ENCODE measurements at regions not wholly inside any gene's neighbourhood (a gene's known extent, or its start where the extent isn't known, plus 50 kb on each side); places are given as distances from the start of the nearest gene placed in this dataset.

DNA sequence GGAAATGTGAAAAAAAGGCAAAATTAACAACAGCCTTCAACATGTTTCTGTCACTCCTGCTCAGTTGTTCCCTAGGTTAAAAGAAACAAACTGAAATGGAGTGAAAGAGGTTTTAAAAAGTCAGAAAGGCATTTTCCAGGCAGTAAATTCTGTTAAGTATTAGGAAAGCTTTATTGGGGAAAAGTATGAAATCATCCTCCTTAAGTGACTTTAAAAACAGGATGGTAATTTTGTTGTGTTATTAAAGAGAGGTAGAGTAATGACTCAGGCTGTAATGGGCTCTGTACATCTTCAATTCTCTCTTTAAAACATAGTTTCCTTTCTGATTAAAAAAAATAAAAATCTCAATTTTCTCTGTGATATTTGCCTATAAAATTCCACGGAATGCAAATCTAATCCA, 81.1 kb downstream of the OTOL1 start:
- Histone ChIP-seq H3K9me3 (no peaks in the 10 kb centered on the region), H3K27me3 (no peaks in the 10 kb centered on the region), H3K4me1 (peaks cover 0 to 4% (median 0%) of the 10 kb centered on the region in 4 donors), H3K4me3 (no peak overlapping the region), H3K27ac (no peak overlapping the region), H3K36me3 (no peaks in the 10 kb centered on the region)
- WGBS, 2 donors: 82 to 89% methylated on average over 1 of the region's 1 CpG
- no peak for DNase-seq (ENCODE audit: low spot score in 2 of 2)
- no peak for TF ChIP-seq POLR2A (IDR thresholded peaks at IDR 0.05)
- TF ChIP-seq, protein P1, sequence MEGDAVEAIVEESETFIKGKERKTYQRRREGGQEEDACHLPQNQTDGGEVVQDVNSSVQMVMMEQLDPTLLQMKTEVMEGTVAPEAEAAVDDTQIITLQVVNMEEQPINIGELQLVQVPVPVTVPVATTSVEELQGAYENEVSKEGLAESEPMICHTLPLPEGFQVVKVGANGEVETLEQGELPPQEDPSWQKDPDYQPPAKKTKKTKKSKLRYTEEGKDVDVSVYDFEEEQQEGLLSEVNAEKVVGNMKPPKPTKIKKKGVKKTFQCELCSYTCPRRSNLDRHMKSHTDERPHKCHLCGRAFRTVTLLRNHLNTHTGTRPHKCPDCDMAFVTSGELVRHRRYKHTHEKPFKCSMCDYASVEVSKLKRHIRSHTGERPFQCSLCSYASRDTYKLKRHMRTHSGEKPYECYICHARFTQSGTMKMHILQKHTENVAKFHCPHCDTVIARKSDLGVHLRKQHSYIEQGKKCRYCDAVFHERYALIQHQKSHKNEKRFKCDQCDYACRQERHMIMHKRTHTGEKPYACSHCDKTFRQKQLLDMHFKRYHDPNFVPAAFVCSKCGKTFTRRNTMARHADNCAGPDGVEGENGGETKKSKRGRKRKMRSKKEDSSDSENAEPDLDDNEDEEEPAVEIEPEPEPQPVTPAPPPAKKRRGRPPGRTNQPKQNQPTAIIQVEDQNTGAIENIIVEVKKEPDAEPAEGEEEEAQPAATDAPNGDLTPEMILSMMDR (IDR thresholded peaks at IDR 0.05): no peak
- TF ChIP-seq EP300 (IDR thresholded peaks at IDR 0.05): no peak

DNA sequence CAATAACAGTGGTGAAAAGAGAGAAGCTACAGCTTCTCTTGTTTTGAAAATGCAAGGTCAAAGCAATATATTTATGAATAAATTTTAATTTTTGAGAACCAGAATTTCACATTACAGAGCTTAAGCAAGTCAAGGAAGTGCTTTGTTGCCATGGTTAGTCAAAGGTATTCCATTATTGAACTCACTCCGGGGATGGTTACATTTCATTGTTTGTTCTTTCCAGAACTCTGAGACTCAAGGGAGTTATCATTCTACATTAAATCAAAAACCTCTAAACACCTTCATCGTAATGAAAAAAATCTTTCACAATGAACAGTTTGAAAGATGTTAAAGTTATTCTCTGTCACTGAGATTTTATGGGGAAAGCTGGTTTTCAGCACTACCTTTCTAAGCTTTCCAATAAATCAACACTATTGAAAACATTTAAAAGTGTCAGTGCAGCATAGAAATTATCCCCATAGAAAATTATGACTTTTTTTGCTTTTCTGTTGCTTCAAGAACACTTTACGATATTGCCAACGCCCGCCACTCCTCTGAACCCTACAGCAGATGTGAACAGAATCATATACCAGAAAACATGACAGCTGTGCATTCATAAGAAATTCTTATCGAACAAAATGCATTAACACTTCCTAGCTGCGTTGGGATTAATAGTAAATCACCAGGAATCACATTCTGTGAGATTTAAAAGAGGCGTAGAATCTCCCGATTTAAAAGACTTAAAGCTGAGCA, 83.0 kb downstream of the OTOL1 start:
- Histone ChIP-seq H3K27ac (no peak overlapping the region), H3K36me3 (no peaks in the 10 kb centered on the region), H3K9me3 (no peaks in the 10 kb centered on the region), H3K4me3 (no peak overlapping the region), H3K27me3 (no peaks in the 10 kb centered on the region), H3K4me1 (no peaks in the 10 kb centered on the region)
- WGBS, 2 donors: 73 to 76% methylated on average over 9 of the region's 9 CpGs
- no peak for TF ChIP-seq EP300 (IDR thresholded peaks at IDR 0.05)
- TF ChIP-seq POLR2A (IDR thresholded peaks at IDR 0.05): no peak
- TF ChIP-seq, protein P1 (IDR thresholded peaks at IDR 0.05): no peak
- no peak for DNase-seq (ENCODE audit: low spot score in 2 of 2)

DNA sequence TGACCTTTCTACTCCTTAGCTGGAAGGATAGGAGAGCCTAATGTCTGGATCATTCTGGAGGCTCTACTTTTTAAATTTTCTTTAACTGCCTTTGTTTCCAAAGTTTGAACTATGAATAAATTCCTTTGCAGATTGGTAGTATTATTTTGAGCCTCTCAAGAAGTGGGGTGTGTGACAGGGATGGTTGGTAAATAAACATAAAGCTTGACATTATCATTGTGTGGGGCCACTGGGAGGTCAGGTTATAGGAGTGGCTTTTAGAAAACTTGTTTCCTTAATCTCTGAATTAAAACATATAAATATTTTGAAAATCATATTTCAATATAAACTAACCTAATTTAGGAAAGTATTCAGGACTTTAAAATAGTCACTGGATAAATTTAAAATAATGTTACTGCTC, 89.3 kb downstream of the OTOL1 start:
- no peak overlapping the region for H3K4me3 ChIP-seq
- H3K27me3 ChIP-seq: no peaks in the 10 kb centered on the region
- no peak for TF ChIP-seq EP300 (IDR thresholded peaks at IDR 0.05)
- TF ChIP-seq, protein P1 (IDR thresholded peaks at IDR 0.05): no peak
- no peak for TF ChIP-seq POLR2A (IDR thresholded peaks at IDR 0.05)
- no peak overlapping the region for H3K27ac ChIP-seq
- peaks cover 0 to 7% (median 0%) of the 10 kb centered on the region in 4 donors for H3K9me3 ChIP-seq
- no peak for DNase-seq (ENCODE audit: low spot score in 2 of 2)
- no peaks in the 10 kb centered on the region for H3K36me3 ChIP-seq
- H3K4me1 ChIP-seq: no peaks in the 10 kb centered on the region

DNA sequence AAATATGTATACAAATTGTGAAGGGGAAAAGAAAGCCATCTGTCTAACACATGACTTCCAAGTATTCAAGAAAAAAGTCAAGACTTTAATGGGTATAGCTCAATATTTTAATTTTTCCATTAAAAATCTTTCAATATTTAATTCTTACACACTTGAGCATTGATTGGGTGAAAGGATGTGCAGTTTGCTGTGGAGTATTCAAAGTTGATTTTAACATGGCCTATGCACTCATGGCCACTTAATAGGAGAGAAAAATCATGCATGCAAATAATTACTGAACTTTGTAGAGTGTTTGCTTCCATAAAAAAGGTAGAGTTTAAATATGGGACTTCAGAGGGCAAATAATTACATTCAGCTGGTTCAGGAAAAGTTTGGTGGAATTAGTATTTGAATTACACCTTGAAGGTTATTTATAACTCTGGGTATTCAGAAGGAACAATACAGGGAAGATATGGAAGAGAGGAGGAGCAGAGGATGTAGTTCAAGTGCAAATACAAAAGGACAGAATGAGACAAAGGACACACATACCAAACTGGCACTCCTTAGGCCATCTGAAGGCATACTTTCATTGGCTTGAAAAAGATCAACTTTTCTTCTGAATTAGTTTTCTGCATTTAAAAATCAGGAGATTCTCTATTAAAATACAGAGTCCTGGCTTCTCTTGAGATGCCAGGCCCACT, 90.1 kb downstream of the OTOL1 start:
- TF ChIP-seq, protein P1 (IDR thresholded peaks at IDR 0.05): no peak
- TF ChIP-seq POLR2A (IDR thresholded peaks at IDR 0.05) (no peak), EP300 (IDR thresholded peaks at IDR 0.05) (no peak)

DNA sequence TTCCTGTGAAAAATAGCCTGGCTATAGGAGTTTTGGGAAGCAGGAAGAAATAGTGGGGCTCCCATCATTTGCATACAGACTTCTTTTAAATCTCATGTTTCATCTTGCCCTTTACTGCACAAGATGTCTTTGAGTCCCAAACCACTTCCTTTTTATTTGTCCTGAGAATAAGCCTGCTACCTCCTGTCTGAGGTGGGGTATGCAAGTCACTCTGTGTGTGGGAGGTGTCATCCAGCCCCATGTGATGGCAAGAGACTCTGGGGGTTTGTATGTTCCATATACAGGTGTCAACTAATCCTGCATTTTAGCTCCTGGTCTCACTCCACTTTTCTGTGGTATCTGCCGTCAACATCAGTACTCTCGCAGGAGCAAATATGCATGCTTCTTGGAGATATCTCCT, 102.0 kb downstream of the OTOL1 start:
- TF ChIP-seq EP300 (IDR thresholded peaks at IDR 0.05): no peak
- TF ChIP-seq POLR2A (IDR thresholded peaks at IDR 0.05): no peak
- TF ChIP-seq, protein P1 (IDR thresholded peaks at IDR 0.05): no peak
- H3K4me3 ChIP-seq: no peak overlapping the region
- H3K4me1 ChIP-seq: no peaks in the 10 kb centered on the region
- H3K27me3 ChIP-seq: no peaks in the 10 kb centered on the region
- no peaks in the 10 kb centered on the region for H3K9me3 ChIP-seq
- 84 to 90% methylated on average over 2 of the region's 2 CpGs for WGBS, 2 donors
- DNase-seq (ENCODE audit: low spot score in 2 of 2): no peak
- H3K36me3 ChIP-seq: no peaks in the 10 kb centered on the region
- no peak overlapping the region for H3K27ac ChIP-seq

More for the DNA sequence above, 90.1 kb downstream of the OTOL1 start:
- no peak overlapping the region for H3K27ac ChIP-seq
- no peaks in the 10 kb centered on the region for H3K4me1 ChIP-seq
- H3K9me3 ChIP-seq: peaks cover 0 to 7% (median 0%) of the 10 kb centered on the region in 4 donors
- H3K36me3 ChIP-seq: no peaks in the 10 kb centered on the region
- no peaks in the 10 kb centered on the region for H3K27me3 ChIP-seq
- H3K4me3 ChIP-seq: no peak overlapping the region
- DNase-seq (ENCODE audit: low spot score in 2 of 2): no peak

Data from tibial nerve (tissue), 4 donors.